Activated naive CD4-positive, alpha-beta T cell treated with anti-CD3 and anti-CD28 coated beads, Interleukin-2, amount 50 U/mL, for 24 hours (primary cell): ENCODE measurements at regions not wholly inside any gene's neighbourhood (a gene's known extent, or its start where the extent isn't known, plus 50 kb on each side); places are given as distances from the start of the nearest gene placed in this dataset.
A peak's percentile ranks its signal among the peaks of the same experiment; 100 is the strongest.

Experiments
- H3K27ac Mint-ChIP-seq: one replicate; pipeline ENCODE4 v1.8.0; 2021; ENCODE audit warnings: mild to moderate bottlenecking, mixed read lengths
- H3K27me3 Mint-ChIP-seq: one replicate; pipeline ENCODE4 v1.8.0; 2021; ENCODE audit warnings: mixed read lengths
- H3K36me3 Mint-ChIP-seq: one replicate; pipeline ENCODE4 v1.8.0; 2021; ENCODE audit warnings: mixed read lengths
- H3K4me1 Mint-ChIP-seq: one replicate; pipeline ENCODE4 v1.8.0; 2021; ENCODE audit warnings: mixed read lengths
- H3K4me3 Mint-ChIP-seq: one replicate; pipeline ENCODE4 v1.8.0; 2021; ENCODE audit warnings: mild to moderate bottlenecking, mixed read lengths
- H3K9me3 Mint-ChIP-seq: one replicate; pipeline ENCODE4 v1.8.0; 2021; ENCODE audit warnings: mixed read lengths

DNA sequence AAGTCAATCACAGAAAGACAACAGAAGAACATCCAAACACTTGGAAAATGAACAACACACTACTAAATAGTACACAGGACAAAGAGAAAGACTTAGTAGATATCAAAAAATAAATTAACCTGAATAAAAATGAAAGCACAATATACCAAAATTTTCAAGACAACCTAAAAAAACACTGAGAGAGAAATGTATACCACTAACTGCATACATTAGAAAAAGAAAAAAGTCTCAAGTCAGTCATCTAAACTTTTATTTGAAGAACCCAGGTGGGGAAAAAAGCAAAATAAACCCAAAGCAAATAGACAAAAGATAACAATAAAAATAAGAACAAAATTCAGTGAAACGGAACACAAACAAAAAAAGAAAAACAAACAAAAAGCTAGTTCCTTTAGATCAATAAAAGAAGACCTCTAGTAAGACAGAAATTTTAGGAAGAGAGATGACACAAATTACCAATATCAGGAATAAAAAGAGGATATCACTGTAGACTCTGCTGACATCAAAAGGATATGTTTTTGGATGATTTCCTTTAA, 172.8 kb downstream of the TRIM27 start:
- peaks cover 24% of the 10 kb centered on the region for H3K9me3 Mint-ChIP-seq
- H3K36me3 Mint-ChIP-seq: no peaks in the 10 kb centered on the region

GRCh38 chr6:28751514-28751913, 172.3 kb downstream of the TRIM27 start:
- peaks cover 48% of the 10 kb centered on the region for H3K27me3 Mint-ChIP-seq
- H3K4me3 Mint-ChIP-seq: no peak overlapping the region
- peaks cover 24% of the 10 kb centered on the region for H3K9me3 Mint-ChIP-seq
- no peaks in the 10 kb centered on the region for H3K36me3 Mint-ChIP-seq
- H3K4me1 Mint-ChIP-seq: no peaks in the 10 kb centered on the region
- H3K27ac Mint-ChIP-seq: no peak overlapping the region

More for the DNA sequence above, 172.8 kb downstream of the TRIM27 start:
- H3K27me3 Mint-ChIP-seq: peaks cover 52% of the 10 kb centered on the region
- H3K27ac Mint-ChIP-seq: no peak overlapping the region
- H3K4me1 Mint-ChIP-seq: no peaks in the 10 kb centered on the region
- H3K4me3 Mint-ChIP-seq: no peak overlapping the region

DNA sequence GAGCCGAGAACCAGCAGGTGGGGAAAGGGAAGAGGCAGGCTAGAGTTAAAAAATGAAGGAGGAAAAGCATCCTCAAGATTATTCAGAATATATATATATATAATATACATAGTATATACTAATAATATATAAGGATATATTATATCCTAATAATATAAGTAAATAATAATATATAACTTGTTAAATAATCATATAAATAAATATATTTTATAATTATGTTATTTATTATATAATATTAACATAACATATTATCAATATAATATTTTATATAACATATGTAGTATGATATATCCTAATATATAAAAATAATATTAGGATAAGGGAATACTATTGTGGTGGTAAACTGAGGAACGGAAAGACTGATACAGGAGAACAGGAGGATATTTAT, 171.8 kb downstream of the TRIM27 start:
- H3K27ac Mint-ChIP-seq: no peak overlapping the region
- no peak overlapping the region for H3K4me3 Mint-ChIP-seq
- no peaks in the 10 kb centered on the region for H3K4me1 Mint-ChIP-seq
- H3K27me3 Mint-ChIP-seq: peaks cover 50% of the 10 kb centered on the region
- H3K9me3 Mint-ChIP-seq: peaks cover 24% of the 10 kb centered on the region
- no peaks in the 10 kb centered on the region for H3K36me3 Mint-ChIP-seq

DNA sequence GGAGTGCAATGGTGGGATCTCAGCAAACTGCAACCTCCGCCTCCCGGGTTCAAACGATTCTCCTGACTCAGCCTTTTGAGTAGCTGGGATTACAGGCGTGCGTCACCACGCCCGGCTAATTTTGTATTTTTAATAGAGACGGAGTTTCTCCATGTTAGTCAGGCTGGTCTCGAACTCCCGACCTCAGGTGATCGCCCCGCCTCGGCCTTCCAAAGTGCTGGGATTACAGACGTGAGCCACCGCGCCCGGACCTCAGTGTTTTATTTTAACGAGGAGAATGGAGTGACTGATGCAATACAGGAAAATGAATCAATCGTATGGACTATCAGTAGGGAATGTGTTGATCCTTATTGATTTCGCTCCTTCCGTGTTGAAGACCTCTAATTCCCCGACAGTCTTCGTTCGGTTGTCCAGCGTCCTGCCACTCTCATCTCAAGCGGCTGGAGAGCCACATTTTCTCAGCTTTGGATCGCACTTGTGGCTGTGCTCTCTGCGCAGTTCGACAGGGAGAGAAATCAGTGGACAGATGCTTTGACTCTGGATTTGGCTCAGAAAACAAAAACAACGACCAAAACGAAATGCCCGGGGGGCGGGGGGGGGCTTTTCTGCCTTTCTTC, 166.2 kb downstream of the TRIM27 start:
- Mint-ChIP-seq H3K9me3 (peaks cover 7% of the 10 kb centered on the region), H3K27me3 (peaks cover 45% of the 10 kb centered on the region), H3K4me1 (no peaks in the 10 kb centered on the region), H3K4me3 (no peak overlapping the region), H3K27ac (no peak overlapping the region), H3K36me3 (no peaks in the 10 kb centered on the region)

DNA sequence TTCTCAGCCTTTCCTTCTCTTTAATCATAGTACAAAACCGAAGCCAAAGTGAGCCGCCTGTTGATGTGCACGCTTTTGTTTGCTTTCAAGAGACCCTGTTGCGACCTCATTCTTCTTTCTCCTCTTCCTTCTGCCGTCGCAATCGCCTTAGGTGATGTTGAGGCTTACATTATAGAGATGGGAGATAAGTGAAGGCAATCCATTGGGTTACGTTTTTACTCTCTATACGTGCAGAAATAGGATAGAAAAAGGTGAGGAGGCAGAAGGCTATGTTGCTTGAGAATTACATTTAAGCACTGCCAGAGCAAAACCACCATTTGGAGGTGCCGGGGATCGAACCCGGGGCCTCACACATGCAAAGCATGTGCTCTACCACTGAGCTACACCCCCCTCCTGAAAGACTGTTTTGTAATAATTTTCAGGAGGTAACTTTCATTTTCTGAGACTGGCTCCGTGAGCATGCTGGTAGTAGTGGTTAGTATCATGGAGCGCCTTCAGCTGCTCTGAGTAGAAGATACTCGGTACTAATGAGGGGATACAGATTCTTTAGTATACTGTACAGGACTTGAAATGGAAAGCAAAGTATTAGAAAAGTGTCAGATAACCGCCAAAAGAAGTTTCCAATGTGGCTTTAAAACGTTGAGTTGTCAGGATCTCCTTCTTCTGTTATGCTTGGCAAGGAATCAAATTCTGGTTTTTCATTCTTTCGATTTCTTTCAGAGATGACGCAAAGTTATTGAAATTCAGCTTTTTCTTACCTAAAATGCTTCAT, 165.6 kb downstream of the TRIM27 start:
- H3K4me1 Mint-ChIP-seq: no peaks in the 10 kb centered on the region
- peaks cover 49% of the 10 kb centered on the region for H3K27me3 Mint-ChIP-seq

GRCh38 chr6:28758818-28759235, 165.0 kb downstream of the TRIM27 start:
- Mint-ChIP-seq H3K4me1 (no peaks in the 10 kb centered on the region), H3K4me3 (no peak overlapping the region), H3K27ac (no peak overlapping the region), H3K27me3 (peaks cover 51% of the 10 kb centered on the region), H3K36me3 (no peaks in the 10 kb centered on the region), H3K9me3 (peaks cover 7% of the 10 kb centered on the region)

More for the DNA sequence above, 165.6 kb downstream of the TRIM27 start:
- Mint-ChIP-seq H3K27ac (no peak overlapping the region), H3K4me3 (no peak overlapping the region), H3K9me3 (peaks cover 7% of the 10 kb centered on the region), H3K36me3 (no peaks in the 10 kb centered on the region)

DNA sequence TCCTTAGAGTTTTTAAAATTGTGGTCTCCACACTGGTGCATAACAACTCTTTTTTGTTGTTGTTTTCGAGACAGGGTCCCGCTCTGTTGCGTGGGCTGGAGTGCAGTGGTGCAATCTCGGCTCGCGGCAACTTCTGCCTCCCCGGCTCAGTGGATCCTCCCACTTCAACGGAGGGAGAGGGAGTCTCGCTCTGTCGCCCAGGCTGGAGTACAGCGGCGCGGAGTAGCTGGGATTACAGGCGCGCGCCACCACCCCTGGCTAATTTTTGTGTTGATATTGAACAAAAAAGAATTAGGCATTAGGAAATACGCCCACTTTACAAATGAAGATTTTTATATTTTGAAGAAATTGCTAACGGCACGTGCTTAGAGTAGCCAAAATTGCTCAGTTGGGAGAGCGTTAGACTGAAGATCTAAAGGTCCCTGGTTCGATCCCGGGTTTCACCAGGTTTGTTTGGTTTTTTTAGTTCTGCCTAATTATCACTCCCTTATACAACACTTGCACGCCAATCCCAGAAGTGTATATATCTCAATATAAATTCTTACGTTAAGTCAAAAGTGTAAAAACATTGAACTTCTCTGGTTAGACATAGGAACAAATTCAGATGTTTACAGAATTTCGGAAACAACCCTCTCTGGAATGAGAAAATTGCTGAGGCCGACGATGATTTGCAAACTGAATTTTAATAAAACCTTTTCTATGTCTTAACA, 159.6 kb downstream of the TRIM27 start:
- no peak overlapping the region for H3K4me3 Mint-ChIP-seq
- H3K9me3 Mint-ChIP-seq: no peaks in the 10 kb centered on the region
- H3K27me3 Mint-ChIP-seq: peaks cover 70% of the 10 kb centered on the region
- no peak overlapping the region for H3K27ac Mint-ChIP-seq
- peaks cover 1% of the 10 kb centered on the region for H3K36me3 Mint-ChIP-seq
- H3K4me1 Mint-ChIP-seq: no peaks in the 10 kb centered on the region

DNA sequence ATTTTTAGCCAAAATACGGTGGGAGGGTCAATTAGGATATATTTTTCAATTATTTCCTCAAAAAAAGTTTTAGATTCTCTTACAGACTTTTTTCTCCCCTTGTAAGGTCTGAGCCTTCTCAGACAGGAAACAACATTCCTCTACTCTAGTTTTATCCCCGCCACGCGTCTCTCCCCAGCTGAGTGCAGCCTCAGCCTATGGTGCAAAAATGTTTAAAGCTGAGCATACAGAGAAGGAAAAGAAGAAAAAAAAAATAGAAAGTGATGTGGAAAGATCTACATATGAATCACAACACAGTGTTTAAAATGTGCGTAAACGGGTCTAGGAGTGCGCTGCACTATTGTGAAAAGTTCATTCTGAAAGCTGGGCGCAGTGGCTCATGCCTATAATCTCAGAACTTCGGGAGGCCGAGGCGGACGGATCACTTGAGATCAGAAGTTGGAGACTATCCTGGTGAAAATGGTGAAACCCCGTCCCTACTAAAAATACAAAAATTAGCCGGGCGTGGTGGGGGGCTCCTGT, 159.0 kb downstream of the TRIM27 start:
- no peak overlapping the region for H3K4me3 Mint-ChIP-seq
- H3K27ac Mint-ChIP-seq: no peak overlapping the region
- no peaks in the 10 kb centered on the region for H3K4me1 Mint-ChIP-seq
- peaks cover 74% of the 10 kb centered on the region for H3K27me3 Mint-ChIP-seq
- H3K9me3 Mint-ChIP-seq: no peaks in the 10 kb centered on the region
- H3K36me3 Mint-ChIP-seq: peaks cover 3% of the 10 kb centered on the region

DNA sequence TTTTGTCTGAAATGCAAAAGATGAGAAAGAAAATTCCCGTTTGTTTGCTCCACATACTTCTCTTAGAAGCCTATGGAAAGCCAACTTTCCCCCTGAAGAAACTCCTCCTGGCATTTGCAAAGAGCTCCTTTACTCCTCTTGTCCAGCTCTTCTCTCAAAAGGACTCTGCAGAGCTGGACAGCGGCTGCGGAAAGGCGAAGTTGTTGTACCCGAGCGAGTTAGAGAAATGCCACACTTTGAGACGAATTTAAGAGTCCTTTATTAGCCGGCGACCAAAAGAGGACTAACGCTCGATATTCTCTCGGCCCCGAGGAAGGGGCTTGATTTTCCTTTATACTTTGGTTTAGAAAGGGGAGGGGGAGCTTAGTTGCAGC, 157.8 kb downstream of the TRIM27 start:
- no peak overlapping the region for H3K4me3 Mint-ChIP-seq
- H3K9me3 Mint-ChIP-seq: no peaks in the 10 kb centered on the region
- H3K36me3 Mint-ChIP-seq: peaks cover 3% of the 10 kb centered on the region
- no peaks in the 10 kb centered on the region for H3K4me1 Mint-ChIP-seq
- H3K27me3 Mint-ChIP-seq: peaks cover 77% of the 10 kb centered on the region
- H3K27ac Mint-ChIP-seq: peak overlapping the region; percentile 65

GRCh38 chr6:28766426-28766825, 157.4 kb downstream of the TRIM27 start:
- Mint-ChIP-seq H3K36me3 (peaks cover 3% of the 10 kb centered on the region), H3K4me1 (no peaks in the 10 kb centered on the region), H3K9me3 (no peaks in the 10 kb centered on the region), H3K4me3 (no peak overlapping the region), H3K27me3 (peaks cover 81% of the 10 kb centered on the region), H3K27ac (no peak overlapping the region)

DNA sequence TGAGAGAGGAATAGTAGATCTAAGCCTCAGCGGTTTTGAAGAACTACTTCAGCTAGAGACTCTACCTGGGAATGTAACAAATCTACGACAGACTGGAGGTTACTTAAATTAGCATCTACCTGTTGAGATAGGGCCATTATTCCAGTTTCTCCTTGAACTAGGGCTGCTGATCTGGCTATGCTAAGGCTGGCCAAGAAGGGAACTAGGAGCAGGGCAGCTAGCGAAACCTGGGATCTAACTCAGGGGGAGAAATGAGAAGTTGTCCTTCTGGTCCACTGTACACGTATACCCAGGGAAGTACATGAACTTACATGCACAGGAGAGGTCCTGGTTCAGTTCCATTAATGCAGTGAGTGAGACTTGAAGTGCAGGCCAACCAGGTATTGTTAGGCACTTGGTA, 156.7 kb downstream of the TRIM27 start:
- no peaks in the 10 kb centered on the region for H3K4me1 Mint-ChIP-seq
- H3K4me3 Mint-ChIP-seq: no peak overlapping the region
- H3K9me3 Mint-ChIP-seq: no peaks in the 10 kb centered on the region
- H3K27ac Mint-ChIP-seq: no peak overlapping the region
- peaks cover 3% of the 10 kb centered on the region for H3K36me3 Mint-ChIP-seq
- H3K27me3 Mint-ChIP-seq: peaks cover 83% of the 10 kb centered on the region

GRCh38 chr6:28767691-28768090, 156.1 kb downstream of the TRIM27 start:
- no peak overlapping the region for H3K4me3 Mint-ChIP-seq
- H3K27me3 Mint-ChIP-seq: peaks cover 85% of the 10 kb centered on the region
- H3K27ac Mint-ChIP-seq: no peak overlapping the region
- H3K4me1 Mint-ChIP-seq: peaks cover 2% of the 10 kb centered on the region
- peaks cover 3% of the 10 kb centered on the region for H3K36me3 Mint-ChIP-seq
- H3K9me3 Mint-ChIP-seq: no peaks in the 10 kb centered on the region

DNA sequence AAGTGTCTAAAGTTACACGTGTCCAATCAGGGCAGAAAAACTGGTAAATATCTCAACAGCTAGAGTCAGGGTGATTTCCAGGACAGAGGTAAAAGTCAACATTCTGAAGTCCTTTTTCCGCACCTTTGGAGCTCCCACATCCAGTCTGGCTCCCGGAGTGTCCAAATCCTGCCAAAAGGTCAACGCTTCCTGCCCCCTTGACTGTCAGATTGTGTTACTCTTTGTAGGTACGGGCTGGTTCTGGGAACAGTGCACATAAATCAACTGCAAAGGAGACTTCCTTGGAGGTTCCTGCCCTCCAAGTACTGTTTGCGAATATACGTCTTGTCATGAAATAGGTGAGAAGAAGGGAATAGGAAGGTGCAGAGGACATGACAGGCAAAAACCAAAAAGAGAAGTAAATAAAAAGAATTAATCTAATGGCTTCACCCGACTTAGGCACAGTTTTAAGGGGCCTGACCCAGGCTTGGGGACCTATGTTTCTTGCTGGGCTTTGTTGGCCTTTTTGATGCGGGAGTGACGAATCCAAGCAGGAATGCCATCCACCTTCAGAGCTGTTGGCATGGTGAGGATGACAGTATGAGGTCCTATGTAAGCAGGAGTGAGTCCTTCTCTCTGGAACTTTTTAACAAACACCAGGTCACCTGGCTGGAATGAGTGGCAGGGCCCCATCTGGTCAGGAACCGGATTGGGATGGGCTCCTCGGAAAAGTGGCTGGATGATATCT, 155.4 kb downstream of the TRIM27 start:
- Mint-ChIP-seq H3K27ac (no peak overlapping the region), H3K27me3 (peaks cover 87% of the 10 kb centered on the region), H3K36me3 (peaks cover 3% of the 10 kb centered on the region), H3K9me3 (no peaks in the 10 kb centered on the region), H3K4me3 (no peak overlapping the region), H3K4me1 (peaks cover 7% of the 10 kb centered on the region)

- no peak overlapping the region for H3K27ac Mint-ChIP-seq
- peaks cover 10% of the 10 kb centered on the region for H3K36me3 Mint-ChIP-seq
- H3K9me3 Mint-ChIP-seq: peaks cover 4% of the 10 kb centered on the region
- no peak overlapping the region for H3K4me3 Mint-ChIP-seq
- peaks cover 7% of the 10 kb centered on the region for H3K4me1 Mint-ChIP-seq
- H3K27me3 Mint-ChIP-seq: peaks cover 89% of the 10 kb centered on the region
Measured at GRCh38 chr6:28769626-28770402, 154.0 kb downstream of the TRIM27 start.
